ENCODE measurements at regions not wholly inside any gene's neighbourhood (a gene's known extent, or its start where the extent isn't known, plus 50 kb on each side); places are given as distances from the start of the nearest gene placed in this dataset.

- Histone ChIP-seq H3K9me3 (replicated peaks; ENCODE audit: control insufficient read depth, insufficient read depth, low read length) (no peaks in the 10 kb centered on the region), H3K4me1 (ENCODE audit: control insufficient read depth, insufficient read depth, low read length) (no peaks in the 10 kb centered on the region), H3K27me3 (replicated peaks in 1 of 2; ENCODE audit: control insufficient read depth in 2 of 2, insufficient read depth in 2 of 2, low read length in 1 of 2) (no peaks in the 10 kb centered on the region), H3K4me2 (ENCODE audit: control insufficient read depth, insufficient read depth) (no peak overlapping the region), H3K36me3 (ENCODE audit: control insufficient read depth in 2 of 2, insufficient read depth in 2 of 2, low read length in 1 of 2) (no peaks in the 10 kb centered on the region), H3K4me3 (no peak overlapping the region), H3K27ac (ENCODE audit: control insufficient read depth, insufficient read depth) (no peak overlapping the region), H3K9ac (ENCODE audit: control insufficient read depth, insufficient read depth, low read length) (no peak overlapping the region), H2AFZ (ENCODE audit: control insufficient read depth, low read depth, low read length) (no peak overlapping the region), H4K20me1 (ENCODE audit: control insufficient read depth, insufficient read depth) (no peaks in the 10 kb centered on the region), H3K79me2 (ENCODE audit: control insufficient read depth, insufficient read depth, low read length) (no peaks in the 10 kb centered on the region)
- ChIA-PET RAD21 (ENCODE audit: unreplicated experiment) (no interaction called here), CTCF (no interaction called here), POLR2A (no interaction called here), SMC1A (ENCODE audit: uncharacterized antibody, unreplicated experiment) (interaction anchor here (1.1 to 1.8 kb wide), 2 partner anchors 13 to 50 kb away, joined by 3 to 5 read pairs; no protein-coding TSS in a partner anchor)
- in situ Hi-C loops (cut with MboI) = no loop called here
- no peak for FAIRE-seq
- DNase-seq (ENCODE audit: low read depth, low spot score) = no peak
- intact Hi-C loops (cut with micrococcal nuclease; ENCODE audit: unreplicated experiment) = no loop called here
- WGBS (ENCODE audit: insufficient coverage, insufficient replicate concordance, low lambda C conversion rate, missing lambda C conversion rate) = 28% methylated on average over 3 of the region's 3 CpGs
- TF ChIP-seq ELK1 (IDR thresholded peaks at IDR 0.05; ENCODE audit: low read depth, low read length) (no peak), RFX5 (IDR thresholded peaks at IDR 0.05; ENCODE audit: low read depth, low read length) (no peak), PKNOX1 (IDR thresholded peaks at IDR 0.05) (no peak), FOXM1 (IDR thresholded peaks at IDR 0.05; ENCODE audit: low read depth, low read length) (no peak), PML (IDR thresholded peaks at IDR 0.05; ENCODE audit: low read length) (no peak), GABPA (IDR thresholded peaks at IDR 0.05; ENCODE audit: low read depth) (no peak), E2F8 (IDR thresholded peaks at IDR 0.05; ENCODE audit: low read depth, partially characterized antibody) (no peak), FOXK2 (IDR thresholded peaks at IDR 0.05) (no peak), POU2F2 (IDR thresholded peaks at IDR 0.05; ENCODE audit: borderline replicate concordance, low read depth, low read length) (no peak), EED (IDR thresholded peaks at IDR 0.05; ENCODE audit: low read depth) (no peak), ZZZ3 (IDR thresholded peaks at IDR 0.05; ENCODE audit: control insufficient read depth, insufficient read length, low read depth) (no peak), SUZ12 (IDR thresholded peaks at IDR 0.05; ENCODE audit: unreplicated experiment) (no peak), CEBPB (IDR thresholded peaks at IDR 0.05; ENCODE audit: borderline replicate concordance in 1 of 2, low read depth in 2 of 2, low read length in 2 of 2) (no peak), SUPT20H (IDR thresholded peaks at IDR 0.05; ENCODE audit: borderline replicate concordance, control insufficient read depth, low read depth, low read length) (no peak), ZSCAN29 (IDR thresholded peaks at IDR 0.05) (no peak), SREBF2 (IDR thresholded peaks at IDR 0.05; ENCODE audit: low read length) (no peak), USF2 (IDR thresholded peaks at IDR 0.05; ENCODE audit: borderline replicate concordance, low read depth, low read length) (no peak), EGR1 (IDR thresholded peaks at IDR 0.05; ENCODE audit: borderline replicate concordance in 1 of 2, low read depth in 2 of 2, low read length in 2 of 2) (no peak), HDAC6 (IDR thresholded peaks at IDR 0.05; ENCODE audit: unreplicated experiment) (no peak)
- ATAC-seq = no peak; the same call in 2 of the 3 replicates
- no TSS peak for BruUV-seq (replicated peaks)
These were observed 765.0 kb upstream of the CELF4 start for GRCh38 chr18:38330573-38330972.

Measured in GM12878 (cell line).